ENCODE measurements at regions not wholly inside any gene's neighbourhood (a gene's known extent, or its start where the extent isn't known, plus 50 kb on each side); places are given as distances from the start of the nearest gene placed in this dataset.

- no peak for DNase-seq
- Mint-ChIP-seq H3K4me1 (no peaks in the 10 kb centered on the region), H3K4me3 (no peak overlapping the region), H3K27me3 (peaks cover 4% of the 10 kb centered on the region), H3K9me3 (no peaks in the 10 kb centered on the region), H3K36me3 (no peaks in the 10 kb centered on the region), H3K27ac (no peak overlapping the region)
- Histone ChIP-seq H3K9me3 (ENCODE audit: control insufficient read depth in 2 of 2, low read length in 2 of 2) (no peaks in the 10 kb centered on the region), H3K36me3 (ENCODE audit: control insufficient read depth, insufficient read depth, low read length) (no peaks in the 10 kb centered on the region), H3K4me1 (ENCODE audit: control insufficient read depth, insufficient read depth, low read length, poor library complexity, severe bottlenecking) (no peaks in the 10 kb centered on the region), H3K27ac (ENCODE audit: insufficient read depth, low read length, poor library complexity, severe bottlenecking) (no peak overlapping the region), H3K4me3 (ENCODE audit: low read depth, low read length) (no peak overlapping the region), H3K27me3 (ENCODE audit: control insufficient read depth, insufficient read depth, low read length) (peaks cover 2% of the 10 kb centered on the region)
- no peak for ATAC-seq (ENCODE audit: low read depth in 2 of 2)
Observed at GRCh38 chr2:157172866-157173578, 84.5 kb upstream of the GALNT5 start.

GRCh38 chr2:157173740-157174184 lies 83.7 kb upstream of the GALNT5 start:
- no peaks in the 10 kb centered on the region for H3K36me3 ChIP-seq (ENCODE audit: control insufficient read depth, insufficient read depth, low read length)
- DNase-seq (no peak), ATAC-seq (ENCODE audit: low read depth in 2 of 2) (no peak)
- no peak overlapping the region for H3K4me3 ChIP-seq (ENCODE audit: low read depth, low read length)
- no peaks in the 10 kb centered on the region for H3K4me1 ChIP-seq (ENCODE audit: control insufficient read depth, insufficient read depth, low read length, poor library complexity, severe bottlenecking)
- H3K4me1 Mint-ChIP-seq: no peaks in the 10 kb centered on the region
- no peaks in the 10 kb centered on the region for H3K9me3 ChIP-seq (ENCODE audit: control insufficient read depth in 2 of 2, low read length in 2 of 2)
- no peak overlapping the region for H3K4me3 Mint-ChIP-seq
- H3K27ac Mint-ChIP-seq: no peak overlapping the region
- H3K27ac ChIP-seq (ENCODE audit: insufficient read depth, low read length, poor library complexity, severe bottlenecking): no peak overlapping the region
- H3K27me3 Mint-ChIP-seq: peaks cover 6% of the 10 kb centered on the region
- peaks cover 2% of the 10 kb centered on the region for H3K27me3 ChIP-seq (ENCODE audit: control insufficient read depth, insufficient read depth, low read length)
- H3K36me3 Mint-ChIP-seq: no peaks in the 10 kb centered on the region
- H3K9me3 Mint-ChIP-seq: no peaks in the 10 kb centered on the region

GRCh38 chr2:157174321-157174720 lies 83.2 kb upstream of the GALNT5 start:
- no peak for ATAC-seq (ENCODE audit: low read depth in 2 of 2)
- Histone ChIP-seq H3K36me3 (ENCODE audit: control insufficient read depth, insufficient read depth, low read length) (no peaks in the 10 kb centered on the region), H3K4me1 (ENCODE audit: control insufficient read depth, insufficient read depth, low read length, poor library complexity, severe bottlenecking) (no peaks in the 10 kb centered on the region), H3K27ac (ENCODE audit: insufficient read depth, low read length, poor library complexity, severe bottlenecking) (no peak overlapping the region), H3K4me3 (ENCODE audit: low read depth, low read length) (no peak overlapping the region), H3K9me3 (ENCODE audit: control insufficient read depth in 2 of 2, low read length in 2 of 2) (no peaks in the 10 kb centered on the region), H3K27me3 (ENCODE audit: control insufficient read depth, insufficient read depth, low read length) (peaks cover 2% of the 10 kb centered on the region)
- no peaks in the 10 kb centered on the region for H3K4me1 Mint-ChIP-seq
- H3K4me3 Mint-ChIP-seq: no peak overlapping the region
- H3K27me3 Mint-ChIP-seq: peaks cover 11% of the 10 kb centered on the region
- no peaks in the 10 kb centered on the region for H3K9me3 Mint-ChIP-seq
- H3K36me3 Mint-ChIP-seq: no peaks in the 10 kb centered on the region
- no peak overlapping the region for H3K27ac Mint-ChIP-seq
- DNase-seq: no peak

GRCh38 chr2:157176602-157177001 lies 80.9 kb upstream of the GALNT5 start:
- no peaks in the 10 kb centered on the region for H3K9me3 ChIP-seq (ENCODE audit: control insufficient read depth in 2 of 2, low read length in 2 of 2)
- H3K4me3 ChIP-seq (ENCODE audit: low read depth, low read length): no peak overlapping the region
- peaks cover 2% of the 10 kb centered on the region for H3K27me3 ChIP-seq (ENCODE audit: control insufficient read depth, insufficient read depth, low read length)
- H3K27ac ChIP-seq (ENCODE audit: insufficient read depth, low read length, poor library complexity, severe bottlenecking): no peak overlapping the region
- no peaks in the 10 kb centered on the region for H3K36me3 ChIP-seq (ENCODE audit: control insufficient read depth, insufficient read depth, low read length)
- Mint-ChIP-seq H3K4me3 (no peak overlapping the region), H3K36me3 (no peaks in the 10 kb centered on the region), H3K27ac (no peak overlapping the region), H3K4me1 (no peaks in the 10 kb centered on the region), H3K27me3 (peaks cover 9% of the 10 kb centered on the region), H3K9me3 (no peaks in the 10 kb centered on the region)
- no peaks in the 10 kb centered on the region for H3K4me1 ChIP-seq (ENCODE audit: control insufficient read depth, insufficient read depth, low read length, poor library complexity, severe bottlenecking)
- no peak for ATAC-seq (ENCODE audit: low read depth in 2 of 2)
- DNase-seq: no peak

- ATAC-seq (ENCODE audit: low read depth in 2 of 2) (no peak), DNase-seq (peak in 1 of 3 donors; percentile 2)
- Mint-ChIP-seq H3K9me3 (no peaks in the 10 kb centered on the region), H3K4me1 (no peaks in the 10 kb centered on the region), H3K36me3 (no peaks in the 10 kb centered on the region), H3K27ac (no peak overlapping the region), H3K4me3 (no peak overlapping the region), H3K27me3 (peaks cover 9% of the 10 kb centered on the region)
- Histone ChIP-seq H3K4me3 (ENCODE audit: low read depth, low read length) (no peak overlapping the region), H3K4me1 (ENCODE audit: control insufficient read depth, insufficient read depth, low read length, poor library complexity, severe bottlenecking) (no peaks in the 10 kb centered on the region), H3K9me3 (ENCODE audit: control insufficient read depth in 2 of 2, low read length in 2 of 2) (no peaks in the 10 kb centered on the region), H3K27me3 (ENCODE audit: control insufficient read depth, insufficient read depth, low read length) (peaks cover 2% of the 10 kb centered on the region), H3K36me3 (ENCODE audit: control insufficient read depth, insufficient read depth, low read length) (no peaks in the 10 kb centered on the region), H3K27ac (ENCODE audit: insufficient read depth, low read length, poor library complexity, severe bottlenecking) (no peak overlapping the region)
Observed at GRCh38 chr2:157178874-157179273, 78.6 kb upstream of the GALNT5 start.

- peaks cover 9% of the 10 kb centered on the region for H3K27me3 Mint-ChIP-seq
- no peak for ATAC-seq (ENCODE audit: low read depth in 2 of 2)
- H3K4me3 ChIP-seq (ENCODE audit: low read depth, low read length): no peak overlapping the region
Observed at GRCh38 chr2:157179324-157180105, 78.0 kb upstream of the GALNT5 start.

GRCh38 chr2:157180359-157180758 lies 77.1 kb upstream of the GALNT5 start:
- peaks cover 2% of the 10 kb centered on the region for H3K27me3 ChIP-seq (ENCODE audit: control insufficient read depth, insufficient read depth, low read length)
- Mint-ChIP-seq H3K9me3 (no peaks in the 10 kb centered on the region), H3K4me3 (no peak overlapping the region), H3K36me3 (no peaks in the 10 kb centered on the region), H3K27me3 (peaks cover 9% of the 10 kb centered on the region), H3K27ac (no peak overlapping the region), H3K4me1 (peaks cover 0 to 4% (median 0%) of the 10 kb centered on the region in 4 donors)
- H3K36me3 ChIP-seq (ENCODE audit: control insufficient read depth, insufficient read depth, low read length): no peaks in the 10 kb centered on the region
- H3K9me3 ChIP-seq (ENCODE audit: control insufficient read depth in 2 of 2, low read length in 2 of 2): no peaks in the 10 kb centered on the region
- H3K27ac ChIP-seq (ENCODE audit: insufficient read depth, low read length, poor library complexity, severe bottlenecking): no peak overlapping the region
- no peak overlapping the region for H3K4me3 ChIP-seq (ENCODE audit: low read depth, low read length)
- ATAC-seq (ENCODE audit: low read depth in 2 of 2) (no peak), DNase-seq (no peak)
- H3K4me1 ChIP-seq (ENCODE audit: control insufficient read depth, insufficient read depth, low read length, poor library complexity, severe bottlenecking): no peaks in the 10 kb centered on the region

More at GRCh38 chr2:157179324-157180105, 78.0 kb upstream of the GALNT5 start:
- peaks cover 2% of the 10 kb centered on the region for H3K27me3 ChIP-seq (ENCODE audit: control insufficient read depth, insufficient read depth, low read length)
- Mint-ChIP-seq H3K36me3 (no peaks in the 10 kb centered on the region), H3K9me3 (no peaks in the 10 kb centered on the region), H3K4me1 (peaks cover 0 to 4% (median 0%) of the 10 kb centered on the region in 4 donors), H3K4me3 (no peak overlapping the region), H3K27ac (no peak overlapping the region)
- no peak for DNase-seq
- no peaks in the 10 kb centered on the region for H3K36me3 ChIP-seq (ENCODE audit: control insufficient read depth, insufficient read depth, low read length)
- H3K4me1 ChIP-seq (ENCODE audit: control insufficient read depth, insufficient read depth, low read length, poor library complexity, severe bottlenecking): no peaks in the 10 kb centered on the region
- no peak overlapping the region for H3K27ac ChIP-seq (ENCODE audit: insufficient read depth, low read length, poor library complexity, severe bottlenecking)
- H3K9me3 ChIP-seq (ENCODE audit: control insufficient read depth in 2 of 2, low read length in 2 of 2): no peaks in the 10 kb centered on the region

Data from CD4-positive, CD25-positive, alpha-beta regulatory T cell (primary cell).